ENCODE measurements at regions not wholly inside any gene's neighbourhood (a gene's known extent, or its start where the extent isn't known, plus 50 kb on each side); places are given as distances from the start of the nearest gene placed in this dataset.

GRCh38 chr14:28113311-28113710 lies 653.3 kb upstream of the FOXG1 start:
- H3K27ac Mint-ChIP-seq: no peak overlapping the region
- no peak overlapping the region for H2AFZ ChIP-seq (ENCODE audit: insufficient read depth, low read depth, low read length, poor library complexity, severe bottlenecking)
- H3K79me2 ChIP-seq (ENCODE audit: control insufficient read depth, insufficient read depth, low read length): no peaks in the 10 kb centered on the region
- no CpG with 5 or more reads among the region's 2 CpGs for WGBS (ENCODE audit: insufficient coverage)
- DNase-seq: no peak
- H3K27ac ChIP-seq (ENCODE audit: low read length in 2 of 2): no peak overlapping the region
- CTCF ChIA-PET: no interaction called here
- no peak overlapping the region for H3K9ac ChIP-seq (ENCODE audit: low read length)
- H3K4me1 ChIP-seq (ENCODE audit: control insufficient read depth in 2 of 2, insufficient read depth in 2 of 2, low read length in 2 of 2): no peaks in the 10 kb centered on the region
- no peaks in the 10 kb centered on the region for H3K36me3 ChIP-seq (replicated peaks in 1 of 2; ENCODE audit: control extremely low read depth in 1 of 2, control insufficient read depth in 1 of 2, extremely low read depth in 1 of 2, insufficient read depth in 2 of 2, low read length in 1 of 2)
- H3K9me3 ChIP-seq (ENCODE audit: control extremely low read depth in 1 of 3, control insufficient read depth in 2 of 3, insufficient read depth in 1 of 3, low read length in 2 of 3): no peaks in the 10 kb centered on the region
- peaks cover 2% of the 10 kb centered on the region for H3K9me3 Mint-ChIP-seq (ENCODE audit: insufficient read depth)
- no peaks in the 10 kb centered on the region for H3K27me3 ChIP-seq (replicated peaks in 1 of 4; ENCODE audit: control extremely low read depth in 1 of 4, control insufficient read depth in 3 of 4, insufficient read depth in 4 of 4, low read length in 3 of 4)
- H3K27me3 Mint-ChIP-seq: no peaks in the 10 kb centered on the region
- H3K4me3 Mint-ChIP-seq: no peak overlapping the region
- H4K20me1 ChIP-seq (ENCODE audit: control insufficient read depth, insufficient read depth, low read length, poor library complexity, severe bottlenecking): no peaks in the 10 kb centered on the region
- intact Hi-C loops (cut with micrococcal nuclease): no loop called here
- H3K4me3 ChIP-seq (ENCODE audit: control extremely low read depth in 1 of 5, extremely low read depth in 1 of 5, insufficient read depth in 1 of 5, low read depth in 2 of 5, low read length in 4 of 5): no peak overlapping the region
- ATAC-seq (ENCODE audit: low read depth): no peak
- POLR2A ChIA-PET: no interaction called here
- no peaks in the 10 kb centered on the region for H3K4me1 Mint-ChIP-seq
- no peak for TF ChIP-seq EZH2 (IDR thresholded peaks at IDR 0.05; ENCODE audit: borderline replicate concordance, insufficient read depth, low read depth, low read length, poor library complexity, severe bottlenecking)
- no peak for TF ChIP-seq CTCF (IDR thresholded peaks at IDR 0.05)
- no peak overlapping the region for H3K4me2 ChIP-seq (replicated peaks; ENCODE audit: low read depth, low read length, poor library complexity, severe bottlenecking)

- Mint-ChIP-seq H3K4me3 (no peak overlapping the region), H3K9me3 (ENCODE audit: insufficient read depth) (no peaks in the 10 kb centered on the region), H3K27ac (no peak overlapping the region), H3K4me1 (no peaks in the 10 kb centered on the region), H3K27me3 (no peaks in the 10 kb centered on the region)
- Histone ChIP-seq H2AFZ (ENCODE audit: insufficient read depth, low read depth, low read length, poor library complexity, severe bottlenecking) (no peak overlapping the region), H3K79me2 (ENCODE audit: control insufficient read depth, insufficient read depth, low read length) (no peaks in the 10 kb centered on the region), H3K27ac (ENCODE audit: low read length in 2 of 2) (no peak overlapping the region), H3K4me3 (ENCODE audit: control extremely low read depth in 1 of 5, extremely low read depth in 1 of 5, insufficient read depth in 1 of 5, low read depth in 2 of 5, low read length in 4 of 5) (no peak overlapping the region), H3K9ac (ENCODE audit: low read length) (no peak overlapping the region), H3K4me1 (ENCODE audit: control insufficient read depth in 2 of 2, insufficient read depth in 2 of 2, low read length in 2 of 2) (no peaks in the 10 kb centered on the region), H4K20me1 (ENCODE audit: control insufficient read depth, insufficient read depth, low read length, poor library complexity, severe bottlenecking) (no peaks in the 10 kb centered on the region), H3K27me3 (replicated peaks in 1 of 4; ENCODE audit: control extremely low read depth in 1 of 4, control insufficient read depth in 3 of 4, insufficient read depth in 4 of 4, low read length in 3 of 4) (no peaks in the 10 kb centered on the region), H3K36me3 (replicated peaks in 1 of 2; ENCODE audit: control extremely low read depth in 1 of 2, control insufficient read depth in 1 of 2, extremely low read depth in 1 of 2, insufficient read depth in 2 of 2, low read length in 1 of 2) (no peaks in the 10 kb centered on the region), H3K4me2 (replicated peaks; ENCODE audit: low read depth, low read length, poor library complexity, severe bottlenecking) (no peak overlapping the region), H3K9me3 (ENCODE audit: control extremely low read depth in 1 of 3, control insufficient read depth in 2 of 3, insufficient read depth in 1 of 3, low read length in 2 of 3) (no peaks in the 10 kb centered on the region)
- intact Hi-C loops (cut with micrococcal nuclease): no loop called here
- TF ChIP-seq EZH2 (IDR thresholded peaks at IDR 0.05; ENCODE audit: borderline replicate concordance, insufficient read depth, low read depth, low read length, poor library complexity, severe bottlenecking) (no peak), CTCF (IDR thresholded peaks at IDR 0.05) (no peak)
- no peak for DNase-seq
- ATAC-seq (ENCODE audit: low read depth): no peak
- ChIA-PET CTCF (no interaction called here), POLR2A (no interaction called here)
These were observed 649.9 kb upstream of the FOXG1 start for GRCh38 chr14:28116716-28117115.
